Neuronal stem cell (in vitro differentiated cells): ENCODE measurements at regions not wholly inside any gene's neighbourhood (a gene's known extent, or its start where the extent isn't known, plus 50 kb on each side); places are given as distances from the start of the nearest gene placed in this dataset.
A peak's percentile ranks its signal among the peaks of the same experiment; 100 is the strongest.

Experiments
- DNase-seq: peaks from one replicate; pipeline ENCODE4 v3.0.0-alpha.2; 2013; ENCODE audit warnings: low spot score
- H2AFZ ChIP-seq: one replicate; pipeline ENCODE4 v1.6.1; 2013; ENCODE audit warnings: mild to moderate bottlenecking, low read length, inconsistent platforms
- H2AK5ac ChIP-seq: 2 replicates; pipeline ENCODE4 v1.6.1; 2013; ENCODE audit warnings: low read depth, mild to moderate bottlenecking, inconsistent platforms, low read length, moderate library complexity, mixed read lengths
- H2BK120ac ChIP-seq: 2 replicates; pipeline ENCODE4 v1.6.1; 2013; ENCODE audit warnings: low read depth, mild to moderate bottlenecking, inconsistent platforms, low read length, moderate library complexity, mixed read lengths
- H2BK12ac ChIP-seq: one replicate; pipeline ENCODE4 v1.6.1; 2013; ENCODE audit warnings: low read length, inconsistent platforms
- H2BK15ac ChIP-seq: 2 replicates; pipeline ENCODE4 v1.6.1; 2013; ENCODE audit warnings: mild to moderate bottlenecking, low read length, inconsistent platforms, mixed read lengths
- H2BK5ac ChIP-seq: one replicate; pipeline ENCODE4 v1.6.1; 2013; ENCODE audit warnings: inconsistent platforms, mild to moderate bottlenecking, low read length, moderate library complexity
- H3K14ac ChIP-seq: one replicate; pipeline ENCODE4 v1.6.1; 2013; ENCODE audit warnings: low read length, inconsistent platforms
- H3K18ac ChIP-seq: 2 replicates; pipeline ENCODE4 v1.6.1; 2013; ENCODE audit warnings: low read length, inconsistent platforms
- H3K23ac ChIP-seq: 2 replicates; pipeline ENCODE4 v1.6.1; 2013; ENCODE audit warnings: low read depth, mild to moderate bottlenecking, mixed read lengths, low read length, inconsistent platforms; ENCODE audit not compliant: poor library complexity
- H3K27ac ChIP-seq: replicated peaks from 3 replicates; pipeline ENCODE4 v1.5.1; 2013; ENCODE audit warnings: low read length, inconsistent platforms
- H3K27me3 ChIP-seq, 3 experiments: 2 replicates each; pipeline ENCODE4 v1.6.1; 2013; ENCODE audit warnings: low read length in 3 of 3, mild to moderate bottlenecking in 2 of 3, inconsistent platforms in 1 of 3, low read depth in 1 of 3, mixed read lengths in 1 of 3, moderate library complexity in 1 of 3; ENCODE audit not compliant: control insufficient read depth in 3 of 3, insufficient read depth in 3 of 3
- H3K36me3 ChIP-seq, 2 donors: replicated peaks in 1 of 2; 2 replicates each; pipeline ENCODE4 v1.6.1; 2013; ENCODE audit warnings: low read length in 2 of 2; ENCODE audit not compliant: control insufficient read depth in 2 of 2, insufficient read depth in 2 of 2
- H3K4ac ChIP-seq: 2 replicates; pipeline ENCODE4 v1.6.1; 2013; ENCODE audit warnings: inconsistent platforms, mild to moderate bottlenecking, low read length, moderate library complexity
- H3K4me1 ChIP-seq, 2 donors: 1 replicate in 1 of 2; 2 replicates in 1 of 2; pipeline ENCODE4 v1.6.1; 2013; ENCODE audit warnings: low read length in 2 of 2, low read depth in 1 of 2; ENCODE audit not compliant: control insufficient read depth in 2 of 2, insufficient read depth in 1 of 2
- H3K4me2 ChIP-seq: one replicate; pipeline ENCODE4 v1.6.1; 2013; ENCODE audit warnings: mild to moderate bottlenecking, low read length, inconsistent platforms; ENCODE audit not compliant: insufficient read depth, poor library complexity, severe bottlenecking
- H3K4me3 ChIP-seq, 2 donors: 2 replicates each; pipeline ENCODE4 v1.5.1; 2013; ENCODE audit warnings: low read length in 2 of 2, mild to moderate bottlenecking in 2 of 2, inconsistent platforms in 1 of 2, moderate library complexity in 1 of 2
- H3K79me1 ChIP-seq: one replicate; pipeline ENCODE4 v1.6.1; 2013; ENCODE audit warnings: low read depth, mild to moderate bottlenecking, inconsistent platforms, low read length, moderate library complexity
- H3K9ac ChIP-seq: one replicate; pipeline ENCODE4 v1.6.1; 2013; ENCODE audit warnings: mild to moderate bottlenecking, low read depth, low read length, inconsistent platforms; ENCODE audit not compliant: poor library complexity
- H3K9me3 ChIP-seq, 2 donors: replicated peaks in 1 of 2; 2 replicates each; pipeline versions ENCODE3 to v1.6.1; 2013; ENCODE audit warnings: low read length in 2 of 2, mild to moderate bottlenecking in 2 of 2, inconsistent platforms in 1 of 2, low read depth in 1 of 2, mixed read lengths in 1 of 2, moderate library complexity in 1 of 2; ENCODE audit not compliant: control insufficient read depth in 2 of 2, insufficient read depth in 1 of 2
- H4K8ac ChIP-seq: one replicate; pipeline ENCODE4 v1.6.1; 2013; ENCODE audit warnings: low read depth, mild to moderate bottlenecking, inconsistent platforms, low read length, moderate library complexity
- H4K91ac ChIP-seq: one replicate; pipeline ENCODE4 v1.6.1; 2013; ENCODE audit warnings: low read length, low read depth, mild to moderate bottlenecking, inconsistent platforms; ENCODE audit not compliant: poor library complexity
- WGBS, 2 donors: extraction: QIAGEN DNeasy Blood & Tissue Kit; methylation state at CpG; one replicate each; pipeline ENCODE4 v1.1.7; 2013; ENCODE audit warnings: missing lambda C conversion rate in 2 of 2, mixed read lengths in 1 of 2; ENCODE audit not compliant: insufficient read length in 2 of 2, insufficient replicate concordance in 1 of 2; ENCODE audit errors: extremely low coverage in 2 of 2; 5-methylcytosine and 5-hydroxymethylcytosine counted together

DNA sequence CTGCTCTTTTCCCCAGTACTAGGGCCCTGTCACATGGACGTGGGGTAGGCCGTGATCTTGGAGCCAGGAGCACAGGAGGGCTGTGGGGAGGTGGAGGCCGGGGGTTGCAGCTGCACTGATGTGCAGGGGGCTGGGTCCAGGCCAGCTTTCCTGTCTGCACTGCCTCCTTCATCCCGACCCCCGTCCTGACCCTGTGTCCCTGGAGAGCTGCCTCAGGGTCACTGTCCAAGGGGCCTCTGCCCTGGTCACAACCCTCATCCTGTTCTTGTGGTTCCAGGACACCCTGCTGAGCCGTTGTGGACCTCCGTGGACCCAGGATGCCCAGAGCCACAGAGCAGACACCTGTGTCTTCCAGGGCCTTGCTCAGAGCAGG, 91.7 kb upstream of the ADRA2C start:
- peak overlapping the region; percentile 54 for H2AK5ac ChIP-seq
- H2BK5ac ChIP-seq = no peak overlapping the region
- H3K14ac ChIP-seq = peak overlapping the region; percentile 12
- H3K4ac ChIP-seq = no peak overlapping the region
- WGBS, 2 donors = no CpG with 5 or more reads among the region's 7 CpGs
- H4K8ac ChIP-seq = no peak overlapping the region
- no peaks in the 10 kb centered on the region for H3K36me3 ChIP-seq
- H4K91ac ChIP-seq = no peak overlapping the region
- H2AFZ ChIP-seq = no peak overlapping the region
- no peak overlapping the region for H2BK120ac ChIP-seq
- H3K4me1 ChIP-seq = peaks cover 0 to 17% of the 10 kb centered on the region in 2 donors
- no peak for DNase-seq
- H3K9ac ChIP-seq = no peak overlapping the region
- H2BK12ac ChIP-seq = peak overlapping the region; percentile 95
- peak overlapping the region; percentile 85 for H3K18ac ChIP-seq
- no peak overlapping the region for H3K27ac ChIP-seq
- H3K23ac ChIP-seq = no peak overlapping the region
- H2BK15ac ChIP-seq = peak overlapping the region; percentile 88
- H3K4me3 ChIP-seq = no peak overlapping the region
- H3K27me3 ChIP-seq = peaks cover 0 to 8% (median 0%) of the 10 kb centered on the region in 3 experiments
- peaks cover 0 to 3% of the 10 kb centered on the region in 2 donors for H3K9me3 ChIP-seq
- H3K4me2 ChIP-seq = no peak overlapping the region
- H3K79me1 ChIP-seq = peaks cover 3% of the 10 kb centered on the region

GRCh38 chr4:3673716-3674478, 92.3 kb upstream of the ADRA2C start:
- Histone ChIP-seq H2BK120ac (no peak overlapping the region), H3K27me3 (peaks cover 0 to 8% (median 0%) of the 10 kb centered on the region in 3 experiments), H3K18ac (peak overlapping the region; percentile 85), H4K8ac (no peak overlapping the region), H2AFZ (no peak overlapping the region), H3K4me1 (peaks cover 0 to 17% of the 10 kb centered on the region in 2 donors), H3K14ac (no peak overlapping the region), H3K27ac (no peak overlapping the region), H3K23ac (no peak overlapping the region), H2AK5ac (peak overlapping the region; percentile 35), H3K36me3 (no peaks in the 10 kb centered on the region), H2BK5ac (no peak overlapping the region), H3K4me2 (no peak overlapping the region), H3K9ac (peak overlapping the region; percentile 39), H3K79me1 (peaks cover 3% of the 10 kb centered on the region), H3K9me3 (peaks cover 0 to 3% of the 10 kb centered on the region in 2 donors), H3K4ac (no peak overlapping the region), H4K91ac (no peak overlapping the region), H2BK15ac (no peak overlapping the region), H2BK12ac (peak overlapping the region; percentile 87), H3K4me3 (no peak overlapping the region)
- WGBS, 2 donors = no CpG with 5 or more reads among the region's 13 CpGs
- DNase-seq = no peak

- H4K91ac ChIP-seq = no peak overlapping the region
- no CpG with 5 or more reads among the region's 4 CpGs for WGBS, 2 donors
Measured at GRCh38 chr4:3673176-3673575, 93.0 kb upstream of the ADRA2C start.

DNA sequence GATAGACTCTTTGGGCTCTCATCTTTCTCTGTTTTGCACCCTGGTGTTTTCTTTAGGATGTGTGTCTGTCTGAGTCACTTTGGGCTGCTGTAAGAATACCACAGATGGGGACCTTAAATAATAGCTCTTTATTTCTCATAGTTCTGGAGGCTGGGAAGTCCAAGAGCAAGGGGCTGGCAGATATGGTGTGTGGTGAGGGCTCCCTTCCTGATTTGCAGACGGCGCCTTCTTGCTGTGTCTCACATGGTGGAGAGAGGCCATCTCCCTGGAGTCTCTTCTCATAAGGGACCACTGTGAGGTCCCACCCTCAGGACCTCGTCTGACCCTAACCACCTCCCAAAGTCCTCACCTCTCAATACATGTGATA, 93.7 kb upstream of the ADRA2C start:
- Histone ChIP-seq H4K91ac (no peak overlapping the region), H3K4me3 (no peak overlapping the region), H3K18ac (no peak overlapping the region), H2BK5ac (no peak overlapping the region), H2BK12ac (no peak overlapping the region), H3K27me3 (peaks cover 0 to 8% (median 0%) of the 10 kb centered on the region in 3 experiments), H3K4me2 (no peak overlapping the region), H3K27ac (no peak overlapping the region), H3K14ac (no peak overlapping the region), H3K4me1 (peaks cover 0 to 16% of the 10 kb centered on the region in 2 donors), H3K4ac (no peak overlapping the region), H2AFZ (no peak overlapping the region), H4K8ac (no peak overlapping the region), H2BK120ac (no peak overlapping the region), H3K9ac (no peak overlapping the region), H3K79me1 (peaks cover 3% of the 10 kb centered on the region), H3K36me3 (no peaks in the 10 kb centered on the region), H2AK5ac (no peak overlapping the region), H3K23ac (no peak overlapping the region), H3K9me3 (peaks cover 0 to 3% of the 10 kb centered on the region in 2 donors), H2BK15ac (no peak overlapping the region)
- WGBS, 2 donors = no CpG with 5 or more reads among the region's 3 CpGs
- DNase-seq = no peak

More at GRCh38 chr4:3673176-3673575, 93.0 kb upstream of the ADRA2C start:
- no peak overlapping the region for H3K14ac ChIP-seq
- H2AK5ac ChIP-seq = no peak overlapping the region
- H3K18ac ChIP-seq = no peak overlapping the region
- H2AFZ ChIP-seq = no peak overlapping the region
- H3K4me1 ChIP-seq = peaks cover 0 to 17% of the 10 kb centered on the region in 2 donors
- no peak overlapping the region for H2BK5ac ChIP-seq
- peaks cover 0 to 8% (median 0%) of the 10 kb centered on the region in 3 experiments for H3K27me3 ChIP-seq
- peaks cover 0 to 3% of the 10 kb centered on the region in 2 donors for H3K9me3 ChIP-seq
- H3K4me2 ChIP-seq = no peak overlapping the region
- no peak for DNase-seq
- H4K8ac ChIP-seq = no peak overlapping the region
- H3K4ac ChIP-seq = no peak overlapping the region
- no peak overlapping the region for H3K9ac ChIP-seq
- peaks cover 3% of the 10 kb centered on the region for H3K79me1 ChIP-seq
- no peak overlapping the region for H3K4me3 ChIP-seq
- H2BK12ac ChIP-seq = no peak overlapping the region
- H3K27ac ChIP-seq = no peak overlapping the region
- H3K23ac ChIP-seq = no peak overlapping the region
- no peak overlapping the region for H2BK15ac ChIP-seq
- H2BK120ac ChIP-seq = no peak overlapping the region
- H3K36me3 ChIP-seq = no peaks in the 10 kb centered on the region
